Stimulated activated naive CD4-positive, alpha-beta T cell (primary cell): ENCODE measurements at regions not wholly inside any gene's neighbourhood (a gene's known extent, or its start where the extent isn't known, plus 50 kb on each side); places are given as distances from the start of the nearest gene placed in this dataset.

Source experiments
- DNase-seq, 6 experiments: peaks; one replicate each; lab custom pipeline; 2025; lab: John Stamatoyannopoulos, UW

GRCh38 chr2:5401115-5401657, 291.0 kb upstream of the SOX11 start:
- DNase-seq, result no peak

DNA sequence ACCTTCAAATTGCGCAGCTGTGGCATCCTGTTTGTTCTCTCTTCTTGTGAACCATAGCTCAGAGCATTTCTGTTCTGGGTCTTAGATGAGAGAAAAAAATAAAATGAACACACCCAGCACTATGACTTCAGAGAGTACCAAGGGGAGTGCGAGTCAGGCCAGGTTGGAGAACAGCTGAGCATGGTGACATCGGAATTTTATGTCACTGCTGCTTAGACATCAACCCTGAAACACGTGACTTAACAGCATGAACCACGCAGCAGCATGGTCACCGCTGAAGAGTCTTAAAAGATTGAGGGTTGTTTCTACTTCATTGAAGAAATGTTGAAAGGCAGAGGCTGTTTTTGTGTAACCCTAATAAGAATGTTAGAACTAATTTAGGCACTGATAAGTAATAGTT, 288.8 kb upstream of the SOX11 start:
- no peak for DNase-seq

- DNase-seq, result no peak
Measured at GRCh38 chr2:5409898-5410381, 282.2 kb upstream of the SOX11 start.

DNA sequence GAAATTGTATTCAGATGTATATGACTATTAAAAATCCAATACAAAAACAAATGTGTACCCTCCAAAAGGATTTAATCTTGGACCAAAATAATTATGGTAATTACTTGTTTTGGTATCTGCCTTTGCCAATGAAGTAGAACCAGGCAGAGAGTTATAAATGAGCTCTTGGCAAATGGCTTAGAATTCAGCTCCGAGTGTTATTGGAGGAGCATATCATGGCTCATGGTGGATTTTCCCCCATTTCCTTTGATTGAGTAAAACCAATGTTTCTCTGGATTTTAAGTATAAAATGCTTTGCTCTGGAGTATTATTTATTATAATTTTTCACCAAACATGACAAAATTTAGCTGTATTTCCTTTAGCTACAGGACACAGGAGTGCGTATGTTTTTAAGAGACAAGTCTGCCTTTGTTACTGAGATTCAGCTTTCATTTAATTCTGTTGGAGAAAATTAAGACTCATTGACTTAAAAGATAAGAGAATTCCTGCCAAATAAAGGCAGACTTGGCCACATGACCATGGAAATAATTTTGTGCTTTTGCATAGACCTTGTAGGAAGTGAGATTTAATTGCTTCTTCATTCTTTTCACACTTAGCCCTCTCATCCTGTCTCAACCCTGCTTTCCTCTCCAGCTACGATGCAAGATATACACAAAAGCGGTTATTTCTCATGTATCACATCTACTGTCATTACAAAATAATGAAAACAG, 281.0 kb upstream of the SOX11 start:
- DNase-seq, result no peak

- DNase-seq, result no peak
Measured at GRCh38 chr2:5412001-5412400, 280.2 kb upstream of the SOX11 start.

- no peak for DNase-seq
Measured at GRCh38 chr2:5433855-5434254, 258.3 kb upstream of the SOX11 start.

DNA sequence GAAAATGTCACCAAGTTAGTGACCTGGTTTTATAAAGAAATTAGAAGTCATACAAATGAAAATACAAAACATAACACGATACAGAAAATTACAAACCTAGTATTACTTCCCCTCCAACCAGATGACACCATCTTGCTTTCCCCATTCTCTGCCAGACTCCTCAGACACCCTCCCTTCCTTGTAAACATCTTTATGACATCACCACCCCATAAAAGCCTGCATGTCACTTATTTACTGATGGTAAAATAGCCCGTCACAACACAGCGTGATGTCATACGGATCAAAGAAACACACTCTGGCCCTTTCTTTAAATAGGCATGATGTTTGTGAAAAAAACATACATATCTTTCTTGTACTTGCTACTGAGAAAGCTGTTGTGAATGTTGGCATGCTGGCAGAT, 254.8 kb upstream of the SOX11 start:
- no peak for DNase-seq

DNA sequence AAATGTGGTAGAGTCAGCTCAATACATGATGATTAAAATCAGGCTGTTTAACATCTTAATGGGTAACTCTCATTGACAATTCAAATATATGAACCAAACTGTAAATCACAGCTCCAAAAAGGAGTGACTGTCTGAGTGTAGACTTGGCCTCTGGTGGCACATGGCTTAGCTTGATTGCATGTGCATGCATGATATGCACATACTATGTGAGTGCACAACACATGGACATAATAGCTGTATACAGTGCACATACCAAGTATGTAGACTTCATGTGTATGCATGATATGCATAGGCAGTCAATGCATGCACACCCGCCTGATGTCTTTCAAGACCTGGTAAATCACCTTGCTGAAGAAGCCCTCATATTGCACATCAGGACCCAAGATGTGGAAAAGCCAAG, 252.0 kb upstream of the SOX11 start:
- DNase-seq, result no peak

- DNase-seq, result no peak
Measured at GRCh38 chr2:5442736-5443135, 249.4 kb upstream of the SOX11 start.

DNA sequence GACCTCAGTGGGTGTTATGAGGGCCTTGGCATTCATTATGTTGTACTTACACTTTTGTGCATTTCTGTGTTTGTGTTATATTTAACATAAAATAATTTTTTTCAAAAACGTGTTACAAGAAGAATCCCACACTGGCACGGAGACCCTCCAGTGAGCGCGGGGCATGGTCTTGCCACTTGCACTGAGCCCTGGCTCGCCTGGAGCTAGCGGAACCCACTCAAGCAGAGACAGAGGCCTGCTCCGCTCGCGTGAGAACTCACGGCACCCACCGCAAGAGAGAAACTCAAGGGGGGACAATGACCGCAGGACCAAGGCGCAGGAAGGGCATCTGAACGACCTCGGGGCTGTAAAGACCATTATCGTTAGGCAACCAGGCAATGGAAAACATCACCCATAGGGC, 248.0 kb upstream of the SOX11 start:
- DNase-seq, result no peak

DNA sequence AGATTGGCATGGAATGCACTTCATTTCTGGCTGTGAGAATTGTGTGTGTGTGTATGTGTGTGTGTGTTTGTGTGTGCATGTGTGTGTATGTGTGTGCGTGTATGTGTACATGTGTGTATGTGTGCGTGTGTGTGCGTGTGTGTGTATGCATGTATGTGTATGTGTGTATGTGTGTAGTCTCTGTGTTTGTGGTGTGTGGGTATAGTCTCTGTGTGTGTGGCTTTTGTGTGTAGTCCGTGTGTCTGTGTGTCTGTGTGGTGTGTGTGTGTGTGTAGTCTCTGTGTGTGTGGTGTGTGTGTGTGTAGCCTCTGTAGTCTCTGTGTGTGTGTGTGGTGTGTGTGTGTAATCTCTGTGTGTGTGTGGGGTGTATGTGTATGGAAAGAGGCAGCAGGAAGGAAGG, 247.3 kb upstream of the SOX11 start:
- DNase-seq, result no peak

- no peak for DNase-seq
Measured at GRCh38 chr2:5449867-5450266, 242.3 kb upstream of the SOX11 start.

DNA sequence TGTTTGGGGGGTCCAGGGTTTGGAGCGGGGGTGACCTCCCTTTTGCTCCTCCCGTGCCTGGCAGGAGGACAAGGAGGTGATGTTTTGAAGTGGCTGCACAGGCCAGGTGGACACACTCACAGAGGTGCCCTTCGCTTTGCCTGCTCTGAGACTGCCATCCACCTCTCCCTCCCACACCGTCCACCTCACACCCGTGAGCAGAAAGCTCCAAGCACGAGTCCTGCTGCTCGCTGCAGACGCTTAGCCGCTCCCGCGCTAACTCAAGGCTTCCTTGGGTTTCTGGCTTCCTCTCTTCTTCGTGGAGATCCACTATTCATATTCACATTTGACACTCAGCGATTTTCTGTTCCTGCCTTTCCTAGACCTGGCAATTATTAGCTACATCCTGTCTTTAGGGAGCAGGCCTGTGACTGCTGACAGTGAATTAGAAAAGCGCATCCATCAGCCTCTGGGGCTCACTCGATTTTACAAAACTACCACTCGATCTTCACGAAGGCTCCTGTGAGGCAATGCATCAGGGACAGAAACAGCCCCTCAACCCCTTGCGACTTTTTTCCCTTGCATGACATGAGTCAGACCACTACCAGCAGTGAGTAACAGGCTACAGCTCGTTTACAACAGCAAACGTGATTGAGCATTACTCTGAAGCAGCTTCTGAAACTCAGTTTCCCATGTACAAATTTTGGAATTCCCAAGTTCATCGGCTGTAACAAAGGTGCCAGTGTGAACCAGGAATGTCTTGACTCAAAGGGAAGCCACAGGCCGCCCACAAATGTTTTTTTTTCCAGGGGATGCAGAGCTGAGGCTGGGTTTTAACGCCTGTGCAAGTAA, 238.7 kb upstream of the SOX11 start:
- no peak for DNase-seq

DNA sequence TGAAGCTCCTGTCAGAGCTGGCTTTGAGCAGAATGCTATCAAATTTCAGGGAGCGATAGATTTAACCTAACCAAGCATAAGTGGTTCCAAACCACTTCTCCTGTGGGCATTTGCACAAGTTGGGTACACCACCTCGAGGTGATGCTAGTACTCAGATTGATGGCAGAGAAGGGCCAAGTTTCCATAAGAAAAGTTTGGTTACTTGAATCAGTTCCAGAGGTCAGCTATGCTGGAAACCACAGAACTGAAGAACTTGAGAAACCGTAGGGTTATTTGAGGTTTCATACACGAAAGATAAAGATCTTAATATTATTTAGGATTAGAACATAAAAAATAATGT, 238.2 kb upstream of the SOX11 start:
- no peak for DNase-seq

GRCh38 chr2:5459041-5459440, 233.1 kb upstream of the SOX11 start:
- DNase-seq, result no peak

DNA sequence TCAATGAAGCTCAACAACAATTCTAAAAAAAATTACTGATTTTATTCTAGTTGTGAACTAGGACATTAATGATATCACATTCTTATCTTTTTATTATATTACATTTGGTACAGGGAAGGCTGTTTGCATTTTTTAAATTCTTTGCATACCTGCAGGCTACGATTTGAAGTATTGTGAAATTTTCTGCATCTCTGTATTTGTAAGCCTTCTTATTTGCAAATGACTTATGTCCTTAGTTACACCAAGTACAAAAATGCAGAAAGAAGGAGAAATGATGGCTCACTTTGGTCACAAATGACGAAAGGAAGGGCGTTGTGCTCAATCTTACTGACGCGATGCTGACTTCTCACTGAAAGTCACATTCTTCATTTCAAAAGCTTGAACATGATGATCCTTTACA, 227.5 kb upstream of the SOX11 start:
- no peak for DNase-seq

- no peak for DNase-seq
Measured at GRCh38 chr2:5465859-5466258, 226.3 kb upstream of the SOX11 start.

GRCh38 chr2:5467178-5467905, 224.8 kb upstream of the SOX11 start:
- DNase-seq, result no peak

- DNase-seq, result no peak
Measured at GRCh38 chr2:5472673-5473072, 219.5 kb upstream of the SOX11 start.

GRCh38 chr2:5473635-5474034, 218.5 kb upstream of the SOX11 start:
- no peak for DNase-seq

DNA sequence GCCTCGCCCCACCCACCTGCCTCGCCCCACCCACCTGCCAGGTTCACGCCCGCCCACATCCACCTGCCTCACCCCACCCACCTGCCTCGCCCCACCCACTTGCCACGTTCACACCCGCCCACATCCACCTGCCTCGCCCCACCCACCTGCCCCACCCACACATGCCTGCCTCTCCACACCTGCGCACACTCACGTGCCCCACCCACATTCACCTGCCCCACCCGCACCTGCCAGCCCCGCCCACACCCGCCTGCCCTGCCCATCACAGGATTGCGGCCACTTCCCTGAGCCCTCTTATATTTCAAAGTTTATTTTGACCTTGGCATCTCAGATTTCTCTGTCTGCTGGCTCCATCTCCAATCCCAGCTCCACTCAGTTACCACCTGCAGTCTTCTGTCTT, 217.5 kb upstream of the SOX11 start:
- no peak for DNase-seq

GRCh38 chr2:5479265-5479928, 212.8 kb upstream of the SOX11 start:
- no peak for DNase-seq
